ENCODE measurements at regions not wholly inside any gene's neighbourhood (a gene's known extent, or its start where the extent isn't known, plus 50 kb on each side); places are given as distances from the start of the nearest gene placed in this dataset.

- no peaks in the 10 kb centered on the region for H3K27me3 ChIP-seq
- intact Hi-C loops (cut with DNase I): no loop called here
- TF ChIP-seq POLR2A (IDR thresholded peaks at IDR 0.05) (no peak), CTCF (IDR thresholded peaks at IDR 0.05) (no peak)
- no peaks in the 10 kb centered on the region for H3K36me3 ChIP-seq
- 76 to 85% methylated on average over 1 of the region's 1 CpG for WGBS, 2 donors
- no peaks in the 10 kb centered on the region for H3K9me3 ChIP-seq
- H3K4me3 ChIP-seq (replicated peaks in 1 of 3): no peak overlapping the region
- H3K27ac ChIP-seq: no peak overlapping the region
- H3K4me1 ChIP-seq: no peaks in the 10 kb centered on the region
- no peak for DNase-seq
Observed at GRCh38 chr9:107180206-107180605, 102.9 kb upstream of the RAD23B start.

- intact Hi-C loops (cut with DNase I): no loop called here
- no peak for TF ChIP-seq POLR2A (IDR thresholded peaks at IDR 0.05)
- TF ChIP-seq CTCF (IDR thresholded peaks at IDR 0.05): no peak
- DNase-seq: no peak
Observed at GRCh38 chr9:107183176-107183575, 99.9 kb upstream of the RAD23B start.

DNA sequence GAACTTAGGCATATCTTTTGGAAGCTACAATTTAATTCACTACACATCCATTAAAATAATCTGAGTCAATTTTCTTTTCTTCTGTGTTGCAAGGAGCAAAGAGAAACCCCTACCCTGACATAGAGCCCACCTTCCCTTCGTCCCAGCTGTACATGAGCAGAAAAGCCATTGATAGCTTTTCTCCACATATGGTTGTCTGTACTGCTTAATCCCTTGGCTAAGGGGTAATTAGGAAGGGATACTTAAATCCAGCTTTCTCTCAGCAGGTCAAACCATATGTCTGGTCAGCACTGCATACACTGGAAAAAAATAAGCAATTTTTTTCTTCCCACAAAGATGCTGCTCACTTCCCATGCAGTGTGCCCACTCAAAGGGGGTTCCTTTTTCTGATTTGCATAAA lies 94.7 kb upstream of the RAD23B start:
- intact Hi-C loops (cut with DNase I): no loop called here
- H3K9me3 ChIP-seq: no peaks in the 10 kb centered on the region
- 96 to 100% methylated on average over 1 of the region's 1 CpG for WGBS, 2 donors

More at GRCh38 chr9:107183176-107183575, 99.9 kb upstream of the RAD23B start:
- H3K4me3 ChIP-seq (replicated peaks in 1 of 3): no peak overlapping the region
- no peaks in the 10 kb centered on the region for H3K27me3 ChIP-seq
- H3K36me3 ChIP-seq: no peaks in the 10 kb centered on the region
- H3K9me3 ChIP-seq: no peaks in the 10 kb centered on the region
- H3K27ac ChIP-seq: no peak overlapping the region
- H3K4me1 ChIP-seq: no peaks in the 10 kb centered on the region

GRCh38 chr9:107190061-107190935 lies 92.8 kb upstream of the RAD23B start:
- 44 to 48% methylated on average over 3 of the region's 3 CpGs for WGBS, 2 donors
- Histone ChIP-seq H3K4me1 (no peaks in the 10 kb centered on the region), H3K4me3 (replicated peaks in 1 of 3) (no peak overlapping the region), H3K9me3 (no peaks in the 10 kb centered on the region), H3K27ac (no peak overlapping the region), H3K27me3 (no peaks in the 10 kb centered on the region), H3K36me3 (no peaks in the 10 kb centered on the region)
- no peak for TF ChIP-seq POLR2A (IDR thresholded peaks at IDR 0.05)
- no peak for TF ChIP-seq CTCF (IDR thresholded peaks at IDR 0.05)
- intact Hi-C loops (cut with DNase I): no loop called here
- DNase-seq: no peak

More for the DNA sequence above, 94.7 kb upstream of the RAD23B start:
- no peak overlapping the region for H3K27ac ChIP-seq
- no peaks in the 10 kb centered on the region for H3K4me1 ChIP-seq
- H3K36me3 ChIP-seq: no peaks in the 10 kb centered on the region
- no peak overlapping the region for H3K4me3 ChIP-seq (replicated peaks in 1 of 3)
- no peak for TF ChIP-seq CTCF (IDR thresholded peaks at IDR 0.05)
- TF ChIP-seq POLR2A (IDR thresholded peaks at IDR 0.05): no peak
- no peaks in the 10 kb centered on the region for H3K27me3 ChIP-seq
- no peak for DNase-seq

DNA sequence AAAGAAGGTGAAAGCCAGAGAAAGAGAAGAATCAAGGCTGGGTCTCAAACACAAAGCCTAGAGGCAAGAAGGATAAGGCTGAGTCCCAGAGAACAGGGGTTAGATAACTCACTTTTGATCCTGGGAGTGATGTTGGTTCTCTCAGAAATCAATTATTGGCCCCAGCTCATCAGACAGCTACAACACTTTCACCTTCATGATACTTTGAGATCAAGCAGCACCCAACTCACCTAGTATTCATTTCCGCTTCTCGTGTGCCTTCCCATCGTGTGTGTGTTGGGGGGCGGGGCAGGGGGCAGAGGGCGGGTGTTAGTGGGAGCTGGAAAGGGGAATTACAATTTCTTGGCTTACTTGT lies 92.2 kb upstream of the RAD23B start:
- DNase-seq: no peak
- no peaks in the 10 kb centered on the region for H3K27me3 ChIP-seq
- no peak overlapping the region for H3K4me3 ChIP-seq (replicated peaks in 1 of 3)
- TF ChIP-seq CTCF (IDR thresholded peaks at IDR 0.05): no peak
- no peak for TF ChIP-seq POLR2A (IDR thresholded peaks at IDR 0.05)
- no peaks in the 10 kb centered on the region for H3K36me3 ChIP-seq
- no peak overlapping the region for H3K27ac ChIP-seq
- no peaks in the 10 kb centered on the region for H3K9me3 ChIP-seq
- H3K4me1 ChIP-seq: no peaks in the 10 kb centered on the region
- WGBS, 2 donors: 85 to 86% methylated on average over 5 of the region's 5 CpGs
- intact Hi-C loops (cut with DNase I): no loop called here

Measured in thyroid gland (tissue), 4 donors.